ENCODE measurements at regions not wholly inside any gene's neighbourhood (a gene's known extent, or its start where the extent isn't known, plus 50 kb on each side); places are given as distances from the start of the nearest gene placed in this dataset.

DNA sequence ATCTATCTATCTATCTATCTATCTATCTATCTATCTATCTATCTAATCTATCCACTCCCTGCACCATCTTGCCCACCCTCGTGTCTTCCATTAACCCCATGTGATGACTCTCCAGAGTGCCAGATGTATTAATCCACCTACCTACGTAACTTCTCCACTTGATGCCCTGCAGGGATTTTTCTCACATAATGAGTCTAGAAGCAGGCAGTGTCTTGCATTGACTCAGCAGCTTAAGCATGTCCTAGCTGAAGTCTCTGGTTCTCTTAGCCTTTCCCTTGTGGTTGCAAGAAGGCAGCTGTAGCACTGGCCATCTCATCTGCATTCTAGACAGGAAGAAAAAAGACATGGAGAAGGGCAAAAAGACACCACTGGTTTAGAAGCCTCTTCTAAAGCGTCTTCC lies 96.7 kb upstream of the ALDH1B1 start:
- TF ChIP-seq POLR2AphosphoS5 (IDR thresholded peaks at IDR 0.05; ENCODE audit: low read depth, low read length) (no peak), EZH2 (conservative IDR thresholded peaks at IDR 0.05; ENCODE audit: low read depth, low read length) (no peak), TBX3 (IDR thresholded peaks at IDR 0.05; ENCODE audit: borderline replicate concordance) (no peak), KDM4B (CRISPR knock-in tag; IDR thresholded peaks at IDR 0.05) (no peak), NAIF1 (CRISPR knock-in tag; IDR thresholded peaks at IDR 0.05; ENCODE audit: borderline replicate concordance) (no peak), TFAP4 (IDR thresholded peaks at IDR 0.05; ENCODE audit: borderline replicate concordance, low read depth) (no peak), ZNF839 (CRISPR knock-in tag; IDR thresholded peaks at IDR 0.05; ENCODE audit: borderline replicate concordance) (no peak), SP5 (CRISPR knock-in tag; IDR thresholded peaks at IDR 0.05; ENCODE audit: borderline replicate concordance, low read depth) (no peak), KDM5A (IDR thresholded peaks at IDR 0.05; ENCODE audit: borderline replicate concordance, low read length) (no peak), ZNF512B (CRISPR knock-in tag; IDR thresholded peaks at IDR 0.05; ENCODE audit: borderline replicate concordance) (no peak), ZXDC (CRISPR knock-in tag; IDR thresholded peaks at IDR 0.05) (no peak)
- TF ChIP-seq, protein P1, sequence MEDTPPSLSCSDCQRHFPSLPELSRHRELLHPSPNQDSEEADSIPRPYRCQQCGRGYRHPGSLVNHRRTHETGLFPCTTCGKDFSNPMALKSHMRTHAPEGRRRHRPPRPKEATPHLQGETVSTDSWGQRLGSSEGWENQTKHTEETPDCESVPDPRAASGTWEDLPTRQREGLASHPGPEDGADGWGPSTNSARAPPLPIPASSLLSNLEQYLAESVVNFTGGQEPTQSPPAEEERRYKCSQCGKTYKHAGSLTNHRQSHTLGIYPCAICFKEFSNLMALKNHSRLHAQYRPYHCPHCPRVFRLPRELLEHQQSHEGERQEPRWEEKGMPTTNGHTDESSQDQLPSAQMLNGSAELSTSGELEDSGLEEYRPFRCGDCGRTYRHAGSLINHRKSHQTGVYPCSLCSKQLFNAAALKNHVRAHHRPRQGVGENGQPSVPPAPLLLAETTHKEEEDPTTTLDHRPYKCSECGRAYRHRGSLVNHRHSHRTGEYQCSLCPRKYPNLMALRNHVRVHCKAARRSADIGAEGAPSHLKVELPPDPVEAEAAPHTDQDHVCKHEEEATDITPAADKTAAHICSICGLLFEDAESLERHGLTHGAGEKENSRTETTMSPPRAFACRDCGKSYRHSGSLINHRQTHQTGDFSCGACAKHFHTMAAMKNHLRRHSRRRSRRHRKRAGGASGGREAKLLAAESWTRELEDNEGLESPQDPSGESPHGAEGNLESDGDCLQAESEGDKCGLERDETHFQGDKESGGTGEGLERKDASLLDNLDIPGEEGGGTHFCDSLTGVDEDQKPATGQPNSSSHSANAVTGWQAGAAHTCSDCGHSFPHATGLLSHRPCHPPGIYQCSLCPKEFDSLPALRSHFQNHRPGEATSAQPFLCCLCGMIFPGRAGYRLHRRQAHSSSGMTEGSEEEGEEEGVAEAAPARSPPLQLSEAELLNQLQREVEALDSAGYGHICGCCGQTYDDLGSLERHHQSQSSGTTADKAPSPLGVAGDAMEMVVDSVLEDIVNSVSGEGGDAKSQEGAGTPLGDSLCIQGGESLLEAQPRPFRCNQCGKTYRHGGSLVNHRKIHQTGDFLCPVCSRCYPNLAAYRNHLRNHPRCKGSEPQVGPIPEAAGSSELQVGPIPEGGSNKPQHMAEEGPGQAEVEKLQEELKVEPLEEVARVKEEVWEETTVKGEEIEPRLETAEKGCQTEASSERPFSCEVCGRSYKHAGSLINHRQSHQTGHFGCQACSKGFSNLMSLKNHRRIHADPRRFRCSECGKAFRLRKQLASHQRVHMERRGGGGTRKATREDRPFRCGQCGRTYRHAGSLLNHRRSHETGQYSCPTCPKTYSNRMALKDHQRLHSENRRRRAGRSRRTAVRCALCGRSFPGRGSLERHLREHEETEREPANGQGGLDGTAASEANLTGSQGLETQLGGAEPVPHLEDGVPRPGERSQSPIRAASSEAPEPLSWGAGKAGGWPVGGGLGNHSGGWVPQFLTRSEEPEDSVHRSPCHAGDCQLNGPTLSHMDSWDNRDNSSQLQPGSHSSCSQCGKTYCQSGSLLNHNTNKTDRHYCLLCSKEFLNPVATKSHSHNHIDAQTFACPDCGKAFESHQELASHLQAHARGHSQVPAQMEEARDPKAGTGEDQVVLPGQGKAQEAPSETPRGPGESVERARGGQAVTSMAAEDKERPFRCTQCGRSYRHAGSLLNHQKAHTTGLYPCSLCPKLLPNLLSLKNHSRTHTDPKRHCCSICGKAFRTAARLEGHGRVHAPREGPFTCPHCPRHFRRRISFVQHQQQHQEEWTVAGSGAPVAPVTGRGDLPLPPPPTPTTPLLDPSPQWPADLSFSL (CRISPR knock-in tag; IDR thresholded peaks at IDR 0.05): no peak
